GM21526 (cell line): ENCODE measurements at regions not wholly inside any gene's neighbourhood (a gene's known extent, or its start where the extent isn't known, plus 50 kb on each side); places are given as distances from the start of the nearest gene placed in this dataset.

ENCODE experiments used
- ATAC-seq: cut with Tn5 transposase; IDR thresholded peaks from one replicate; pipeline ENCODE4 v1.9.1; 2021; ENCODE audit warnings: moderate library complexity; ENCODE audit not compliant: unreplicated experiment, low FRiP score

GRCh38 chr11:13907678-13908077, 54.8 kb upstream of the SPON1 start:
- ATAC-seq: no peak

- no peak for ATAC-seq
Observed at GRCh38 chr11:13908535-13908934, 54.0 kb upstream of the SPON1 start.
